CD4-positive, alpha-beta T cell treated with Interleukin-15 for 4 hours (primary cell): ENCODE measurements at regions not wholly inside any gene's neighbourhood (a gene's known extent, or its start where the extent isn't known, plus 50 kb on each side); places are given as distances from the start of the nearest gene placed in this dataset.

Source experiments
- DNase-seq: peaks from one replicate; pipeline ENCODE4 v3.0.0-alpha.2; 2020; ENCODE audit warnings: low spot score

DNA sequence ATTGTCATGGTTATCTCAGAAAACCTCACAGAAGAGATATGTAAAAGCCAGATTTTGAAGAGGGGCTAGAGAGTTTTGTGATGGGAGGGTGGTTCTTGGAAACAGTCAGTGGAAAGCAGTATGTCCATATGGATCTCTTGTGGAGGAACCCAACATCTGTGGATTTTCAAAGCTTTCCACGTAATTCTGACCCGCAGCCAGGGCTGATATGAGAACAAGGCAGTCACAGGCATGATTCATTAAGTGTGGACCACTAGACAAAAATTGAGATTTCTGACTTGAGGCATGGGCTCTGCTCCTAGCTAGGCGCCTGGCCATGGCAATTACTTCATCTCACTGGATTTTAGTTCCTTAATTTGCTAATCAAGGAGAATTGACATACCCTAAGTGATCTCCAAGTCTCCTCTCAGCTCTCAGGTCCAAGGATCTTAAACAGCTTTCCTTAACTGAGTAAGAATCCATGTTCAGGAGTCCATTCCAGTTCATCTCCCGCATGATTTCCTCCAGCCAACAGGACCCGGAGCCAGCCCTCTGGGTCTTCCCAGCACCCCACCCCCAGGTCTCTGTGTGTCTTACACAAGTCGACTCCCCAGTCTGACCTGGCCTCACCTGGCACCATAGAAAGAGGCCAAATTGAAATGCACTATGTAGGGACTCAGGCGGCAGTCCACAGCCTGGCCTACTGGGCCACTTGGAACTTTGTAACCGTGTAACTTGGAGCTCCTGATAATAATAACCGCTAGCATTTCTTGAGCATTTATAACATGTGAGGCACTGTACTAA lies 176.3 kb upstream of the PARP11 start:
- DNase-seq, result no peak

GRCh38 chr12:4047421-4047820 lies 174.2 kb upstream of the PARP11 start:
- no peak for DNase-seq

- DNase-seq, result no peak
Measured at GRCh38 chr12:4046495-4046840, 173.3 kb upstream of the PARP11 start.

- DNase-seq, result no peak
Measured at GRCh38 chr12:4045786-4046494, 172.7 kb upstream of the PARP11 start.

GRCh38 chr12:4044736-4045730 lies 171.8 kb upstream of the PARP11 start:
- DNase-seq, result no peak

DNA sequence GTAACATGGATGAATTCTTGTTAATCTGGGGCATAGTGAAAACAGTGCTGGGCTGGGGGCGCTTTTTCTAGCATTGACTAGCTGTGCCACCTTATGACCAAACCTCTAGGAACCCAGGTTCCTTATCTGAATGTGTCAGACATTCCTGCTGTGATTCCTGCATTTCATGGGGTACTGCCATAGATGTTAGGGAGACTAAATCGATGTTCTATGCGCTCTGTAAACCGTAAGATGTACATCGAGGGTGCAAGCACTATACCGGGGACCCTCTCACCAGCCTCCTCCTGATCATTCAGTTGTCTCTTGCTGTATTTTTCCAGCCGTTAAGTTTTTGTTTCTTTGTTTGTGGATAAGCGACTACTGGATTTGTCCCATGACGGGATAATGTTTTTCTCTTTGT lies 170.9 kb upstream of the PARP11 start:
- DNase-seq, result no peak

- DNase-seq, result no peak
Measured at GRCh38 chr12:4041187-4041885, 168.1 kb upstream of the PARP11 start.

- DNase-seq, result no peak
Measured at GRCh38 chr12:4039931-4040330, 166.7 kb upstream of the PARP11 start.

- DNase-seq, result peak; percentile 33
Measured at GRCh38 chr12:4037747-4038312, 164.6 kb upstream of the PARP11 start.

DNA sequence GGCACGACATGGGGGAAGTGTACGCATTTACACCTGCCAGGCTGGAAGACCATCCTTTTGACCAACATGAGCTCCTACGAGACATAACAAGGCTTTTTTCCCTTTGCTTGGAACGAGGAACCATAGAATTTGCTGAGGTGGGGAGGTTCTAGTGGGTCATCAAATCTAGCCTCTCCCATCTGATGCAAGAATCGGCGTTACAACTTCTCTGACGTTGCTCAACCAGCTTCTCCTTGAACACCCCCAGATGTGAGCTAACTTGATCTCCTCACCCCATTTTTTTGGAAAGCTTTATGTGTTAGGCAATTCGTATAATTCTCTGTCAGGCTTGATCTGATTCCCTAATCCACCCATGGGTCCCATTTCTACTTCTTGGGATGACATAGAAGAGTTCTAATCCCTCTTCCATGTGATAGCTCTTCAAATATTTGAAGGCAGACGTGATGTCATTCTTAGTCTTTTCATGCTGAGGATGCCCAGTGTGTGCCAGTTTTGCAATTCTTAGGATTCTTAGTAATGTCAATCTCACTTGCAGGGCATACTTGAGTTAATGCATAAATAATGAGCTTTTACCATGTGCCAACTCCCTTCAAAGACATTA lies 163.6 kb upstream of the PARP11 start:
- DNase-seq, result no peak

GRCh38 chr12:4034921-4035320 lies 161.7 kb upstream of the PARP11 start:
- DNase-seq, result no peak

DNA sequence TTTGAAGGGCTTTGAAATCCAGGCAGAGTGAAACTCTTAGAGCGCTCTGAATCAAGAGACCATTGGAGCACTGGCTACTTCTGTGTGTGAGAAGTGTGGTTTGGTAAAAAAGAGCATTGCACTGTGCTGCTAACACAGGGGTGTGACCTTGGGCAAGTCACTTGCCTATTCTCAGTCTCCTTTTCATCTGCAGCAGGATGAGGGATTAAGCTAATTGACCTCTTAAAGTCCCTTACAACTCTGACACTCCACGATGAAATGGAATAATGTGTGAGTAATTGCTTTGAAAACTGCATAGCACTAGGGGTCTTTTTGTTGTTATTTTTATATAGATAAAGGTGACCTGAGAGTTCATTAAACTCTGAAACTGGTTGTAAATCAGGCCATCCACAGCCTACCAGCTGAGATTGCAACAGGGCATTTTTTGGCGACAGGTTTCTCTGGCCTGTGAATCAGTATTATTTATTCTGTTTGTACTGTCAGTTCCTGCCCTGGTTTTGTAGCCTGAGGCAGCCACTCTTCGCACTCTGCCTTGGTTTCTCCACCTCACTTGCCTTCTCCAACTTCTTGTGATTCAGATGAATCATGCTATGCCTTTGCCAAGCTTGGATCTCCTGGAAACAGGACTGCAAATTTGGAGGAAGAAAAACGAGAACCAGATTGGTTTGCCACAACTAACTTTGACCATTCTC lies 159.9 kb upstream of the PARP11 start:
- no peak for DNase-seq

GRCh38 chr12:4031703-4032291 lies 158.6 kb upstream of the PARP11 start:
- DNase-seq, result no peak

DNA sequence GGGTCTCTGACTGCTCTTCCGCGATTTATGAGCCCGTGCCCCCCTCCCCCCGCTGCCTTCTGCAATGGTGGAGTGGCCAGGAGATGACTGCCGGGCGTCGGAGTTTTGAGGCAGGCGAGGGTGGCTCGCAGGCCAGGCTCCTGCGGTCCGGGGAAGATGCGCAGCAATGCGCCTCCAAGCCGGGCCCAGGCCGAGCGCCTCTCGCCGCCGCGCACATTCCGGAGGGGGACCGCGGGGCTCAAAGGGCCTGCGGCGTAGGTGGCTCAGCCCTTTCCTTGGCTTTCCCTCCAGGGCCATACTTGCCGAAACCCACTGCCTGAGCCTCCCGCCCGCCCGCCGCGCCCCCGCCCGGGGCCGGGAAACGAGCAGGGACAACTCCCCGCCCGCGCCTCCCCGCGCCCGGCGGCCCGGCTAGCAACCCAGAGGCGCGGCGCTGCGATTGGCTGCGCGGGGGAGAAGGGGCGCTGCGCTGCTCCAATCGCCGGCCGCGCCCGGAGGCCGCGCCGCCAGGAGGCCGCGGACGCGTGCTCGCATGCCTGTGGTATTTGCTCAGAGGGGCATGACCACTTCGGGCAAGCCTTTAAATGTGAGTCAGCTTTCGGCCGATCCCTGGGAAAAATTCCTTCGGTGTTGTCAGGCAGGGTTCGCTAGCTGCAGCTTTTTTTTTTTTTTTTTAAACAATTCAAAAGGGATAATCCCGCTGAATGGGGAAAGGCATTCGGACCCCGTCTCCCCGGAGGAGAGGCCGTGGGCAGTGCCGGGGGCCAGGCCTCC lies 157.9 kb upstream of the PARP11 start:
- DNase-seq, result peak; percentile 67

GRCh38 chr12:4027412-4027811 lies 154.2 kb upstream of the PARP11 start:
- peak; percentile 74 for DNase-seq

DNA sequence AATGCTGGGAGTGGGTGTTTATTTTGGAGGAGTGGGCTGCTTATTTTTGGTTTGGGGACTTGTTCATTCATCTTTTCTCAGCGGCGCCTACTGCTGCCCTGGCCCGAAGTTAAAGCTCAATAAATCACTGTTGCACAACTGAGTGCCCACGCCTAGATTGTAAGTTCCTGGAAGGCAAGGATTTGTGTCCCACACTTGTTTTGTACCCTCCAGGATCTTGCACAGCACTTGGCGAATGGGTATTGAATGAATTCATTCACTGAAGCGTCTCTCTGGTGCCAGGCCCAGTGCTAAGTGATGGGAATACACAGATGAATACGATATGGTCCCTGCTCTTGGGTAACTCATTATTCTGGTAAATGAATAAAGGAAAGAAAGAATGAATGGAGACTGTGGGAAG lies 153.3 kb upstream of the PARP11 start:
- no peak for DNase-seq

DNA sequence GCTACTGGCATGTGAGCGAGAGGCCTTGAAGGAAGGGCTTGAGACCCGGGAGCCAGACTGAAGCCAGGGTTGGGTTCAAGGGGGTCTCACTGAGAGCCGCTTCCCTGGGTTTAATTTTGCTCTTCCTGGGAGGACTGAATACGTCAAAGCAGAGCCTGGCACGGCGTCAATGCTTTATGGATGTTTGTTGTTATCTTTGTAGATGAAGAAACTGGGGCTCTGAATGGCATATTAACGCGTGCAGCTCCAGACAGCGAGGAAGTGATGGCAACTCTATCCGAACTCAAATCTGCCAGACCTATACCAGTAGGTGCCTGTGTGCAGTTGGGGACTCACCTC lies 152.8 kb upstream of the PARP11 start:
- no peak for DNase-seq

- DNase-seq, result no peak
Measured at GRCh38 chr12:4025181-4026019, 152.2 kb upstream of the PARP11 start.

GRCh38 chr12:4024701-4025100 lies 151.5 kb upstream of the PARP11 start:
- no peak for DNase-seq
